ENCODE measurements at regions not wholly inside any gene's neighbourhood (a gene's known extent, or its start where the extent isn't known, plus 50 kb on each side); places are given as distances from the start of the nearest gene placed in this dataset.

- BruUV-seq (replicated peaks), result no TSS peak
- Mint-ChIP-seq H3K4me1 (ENCODE audit: insufficient read depth, unreplicated experiment) (peaks cover 8% of the 10 kb centered on the region), H3K9me3 (ENCODE audit: unreplicated experiment) (peaks cover 6% of the 10 kb centered on the region), H3K27ac (ENCODE audit: low read depth, unreplicated experiment) (no peak overlapping the region), H3K4me3 (ENCODE audit: unreplicated experiment) (no peak overlapping the region), H3K36me3 (ENCODE audit: insufficient read depth, unreplicated experiment) (no peaks in the 10 kb centered on the region), H3K27me3 (ENCODE audit: insufficient read depth, unreplicated experiment) (peaks cover 8% of the 10 kb centered on the region)
- DNase-seq (ENCODE audit: unreplicated experiment), result no peak
- no peak for TF ChIP-seq CTCF (IDR thresholded peaks at IDR 0.05; ENCODE audit: unreplicated experiment)
- ChIA-PET CTCF (no interaction called here), POLR2A (no interaction called here)
- intact Hi-C loops (cut with micrococcal nuclease), result no loop called here
Observed at GRCh38 chr4:116598155-116598979, 487.0 kb downstream of the TRAM1L1 start.

DNA sequence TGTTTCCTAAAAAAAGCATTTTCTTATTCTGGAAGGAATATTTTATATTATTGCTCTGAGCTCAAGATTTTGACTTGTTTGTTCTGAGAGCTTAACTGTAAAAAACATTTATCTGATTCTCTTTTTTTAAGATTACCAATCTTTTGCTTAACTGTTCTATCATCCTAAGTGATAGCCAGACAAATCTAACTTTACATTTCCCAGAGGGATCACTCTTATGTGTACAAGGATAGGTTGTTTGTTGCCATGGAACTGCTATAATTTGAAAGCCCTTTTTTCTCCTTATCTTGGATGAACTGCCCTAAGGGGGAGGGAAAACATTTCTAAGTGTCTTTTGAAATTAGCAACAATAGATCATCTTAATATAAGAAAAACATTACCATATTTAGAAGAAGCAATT lies 494.7 kb downstream of the TRAM1L1 start:
- H3K27ac Mint-ChIP-seq (ENCODE audit: low read depth, unreplicated experiment), result no peak overlapping the region
- no peak overlapping the region for H3K4me3 Mint-ChIP-seq (ENCODE audit: unreplicated experiment)
- intact Hi-C loops (cut with micrococcal nuclease), result no loop called here
- H3K36me3 Mint-ChIP-seq (ENCODE audit: insufficient read depth, unreplicated experiment), result no peaks in the 10 kb centered on the region
- no peak for TF ChIP-seq CTCF (IDR thresholded peaks at IDR 0.05; ENCODE audit: unreplicated experiment)
- no peaks in the 10 kb centered on the region for H3K9me3 Mint-ChIP-seq (ENCODE audit: unreplicated experiment)
- POLR2A ChIA-PET, result no interaction called here
- BruUV-seq (replicated peaks), result no TSS peak
- CTCF ChIA-PET, result no interaction called here
- no peaks in the 10 kb centered on the region for H3K4me1 Mint-ChIP-seq (ENCODE audit: insufficient read depth, unreplicated experiment)
- peaks cover 62% of the 10 kb centered on the region for H3K27me3 Mint-ChIP-seq (ENCODE audit: insufficient read depth, unreplicated experiment)
- no peak for DNase-seq (ENCODE audit: unreplicated experiment)

DNA sequence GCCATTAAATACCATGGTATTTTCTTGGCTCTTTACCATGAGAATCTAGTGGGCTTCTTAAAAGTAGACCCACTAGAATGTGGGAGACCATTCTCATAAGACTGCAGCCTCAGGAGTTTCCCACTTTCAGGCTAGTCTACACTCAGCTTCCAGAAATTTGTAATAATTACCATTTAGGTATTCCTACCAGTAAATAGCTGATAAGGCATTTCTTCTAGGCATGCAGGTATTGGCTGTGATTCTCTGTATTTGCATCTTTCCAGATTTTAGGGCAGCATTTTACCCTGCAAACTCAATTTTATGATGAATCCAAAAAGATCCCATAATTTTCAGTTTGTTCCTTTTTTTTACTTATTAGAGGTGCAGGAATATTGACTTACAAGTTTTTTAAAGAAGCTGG lies 496.6 kb downstream of the TRAM1L1 start:
- TF ChIP-seq CTCF (IDR thresholded peaks at IDR 0.05; ENCODE audit: unreplicated experiment), result no peak
- H3K4me1 Mint-ChIP-seq (ENCODE audit: insufficient read depth, unreplicated experiment), result no peaks in the 10 kb centered on the region
- no peak overlapping the region for H3K4me3 Mint-ChIP-seq (ENCODE audit: unreplicated experiment)
- H3K27ac Mint-ChIP-seq (ENCODE audit: low read depth, unreplicated experiment), result no peak overlapping the region
- no TSS peak for BruUV-seq (replicated peaks)
- intact Hi-C loops (cut with micrococcal nuclease), result no loop called here
- DNase-seq (ENCODE audit: unreplicated experiment), result no peak
- ChIA-PET POLR2A (no interaction called here), CTCF (interaction anchor here (1.5 kb wide), 1 partner anchor 230 kb away, joined by 4 read pairs; no protein-coding TSS in a partner anchor)
- peaks cover 58% of the 10 kb centered on the region for H3K27me3 Mint-ChIP-seq (ENCODE audit: insufficient read depth, unreplicated experiment)
- H3K9me3 Mint-ChIP-seq (ENCODE audit: unreplicated experiment), result no peaks in the 10 kb centered on the region
- H3K36me3 Mint-ChIP-seq (ENCODE audit: insufficient read depth, unreplicated experiment), result no peaks in the 10 kb centered on the region

DNA sequence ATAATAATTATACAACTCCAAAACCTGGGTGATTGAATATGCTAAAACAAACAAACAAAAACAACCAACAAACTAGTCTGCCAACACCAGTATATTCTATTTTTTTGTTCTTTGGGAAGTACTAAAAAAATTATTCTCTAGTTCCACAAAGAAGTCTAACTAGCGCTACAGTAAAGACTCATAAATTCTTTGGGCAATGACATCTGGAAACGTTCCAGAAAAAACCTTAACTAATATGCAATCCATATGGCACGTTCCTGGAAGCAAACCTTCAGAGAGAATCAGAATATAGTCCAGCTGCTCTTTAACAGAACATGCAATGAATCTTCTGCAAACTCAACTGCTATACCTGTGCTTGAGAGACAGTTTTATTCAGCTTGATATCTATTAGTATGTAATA lies 500.1 kb downstream of the TRAM1L1 start:
- Mint-ChIP-seq H3K27me3 (ENCODE audit: insufficient read depth, unreplicated experiment) (peaks cover 35% of the 10 kb centered on the region), H3K4me3 (ENCODE audit: unreplicated experiment) (no peak overlapping the region), H3K9me3 (ENCODE audit: unreplicated experiment) (no peaks in the 10 kb centered on the region), H3K36me3 (ENCODE audit: insufficient read depth, unreplicated experiment) (no peaks in the 10 kb centered on the region), H3K27ac (ENCODE audit: low read depth, unreplicated experiment) (no peak overlapping the region), H3K4me1 (ENCODE audit: insufficient read depth, unreplicated experiment) (no peaks in the 10 kb centered on the region)
- peak; percentile 32 for DNase-seq (ENCODE audit: unreplicated experiment)
- ChIA-PET CTCF (no interaction called here), POLR2A (no interaction called here)
- no peak for TF ChIP-seq CTCF (IDR thresholded peaks at IDR 0.05; ENCODE audit: unreplicated experiment)
- no TSS peak for BruUV-seq (replicated peaks)
- intact Hi-C loops (cut with micrococcal nuclease), result no loop called here
